Transverse colon (tissue), 4 donors: ENCODE measurements at regions not wholly inside any gene's neighbourhood (a gene's known extent, or its start where the extent isn't known, plus 50 kb on each side); places are given as distances from the start of the nearest gene placed in this dataset.

Experiments used
- EP300 ChIP-seq: sonication (generic); formaldehyde crosslinking; IDR thresholded peaks from one replicate; pipeline ENCODE4 v1.6.1; 2017; ENCODE audit warnings: antibody characterized with exemption, low read depth
- POLR2A ChIP-seq: fragments of 450-650 bp; IDR thresholded peaks from one replicate; pipeline ENCODE4 v1.6.1; 2016; ENCODE audit warnings: antibody characterized with exemption, mild to moderate bottlenecking, moderate library complexity
- POLR2AphosphoS5 ChIP-seq, 3 donors: sonication (generic); formaldehyde crosslinking; IDR thresholded peaks; one replicate each; pipeline ENCODE4 v1.6.1; 2016; ENCODE audit warnings: antibody characterized with exemption in 3 of 3
- TF ChIP-seq, protein P1 (sequence below), 5 experiments: fragments of 200-600 bp in 3 of 5; fragments of 450-650 bp in 2 of 5; sonication (generic) in 3 of 5; IDR thresholded peaks; 1 replicate in 2 of 5; 2 replicates in 3 of 5; pipeline ENCODE4 v1.5.1; 2016 to 2017; ENCODE audit warnings: antibody characterized with exemption in 5 of 5, inconsistent platforms in 3 of 5, mild to moderate bottlenecking in 2 of 5, moderate library complexity in 1 of 5

DNA sequence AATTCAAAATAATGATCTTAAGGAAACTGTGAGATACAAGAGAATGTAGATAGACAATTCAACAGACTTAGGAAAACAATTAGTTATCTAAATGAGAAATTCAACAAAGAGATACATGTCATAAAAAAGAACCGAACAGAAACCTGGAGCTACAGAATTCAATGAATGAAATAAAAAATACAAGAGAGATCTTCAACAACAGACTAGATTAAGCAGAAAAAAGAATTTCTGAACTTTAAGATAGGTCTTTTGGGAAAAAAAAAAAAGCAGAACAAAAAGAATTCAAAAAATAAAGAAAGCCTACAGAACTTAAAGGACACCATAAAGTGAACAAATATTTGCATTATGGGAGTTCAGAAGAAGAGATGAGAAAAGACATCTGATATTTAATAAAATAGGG is 129.1 kb upstream of the FOXK1 start:
- TF ChIP-seq POLR2A (no peak), POLR2AphosphoS5 (IDR thresholded peaks at IDR 0.05) (no peak), EP300 (no peak)
- TF ChIP-seq, protein P1, sequence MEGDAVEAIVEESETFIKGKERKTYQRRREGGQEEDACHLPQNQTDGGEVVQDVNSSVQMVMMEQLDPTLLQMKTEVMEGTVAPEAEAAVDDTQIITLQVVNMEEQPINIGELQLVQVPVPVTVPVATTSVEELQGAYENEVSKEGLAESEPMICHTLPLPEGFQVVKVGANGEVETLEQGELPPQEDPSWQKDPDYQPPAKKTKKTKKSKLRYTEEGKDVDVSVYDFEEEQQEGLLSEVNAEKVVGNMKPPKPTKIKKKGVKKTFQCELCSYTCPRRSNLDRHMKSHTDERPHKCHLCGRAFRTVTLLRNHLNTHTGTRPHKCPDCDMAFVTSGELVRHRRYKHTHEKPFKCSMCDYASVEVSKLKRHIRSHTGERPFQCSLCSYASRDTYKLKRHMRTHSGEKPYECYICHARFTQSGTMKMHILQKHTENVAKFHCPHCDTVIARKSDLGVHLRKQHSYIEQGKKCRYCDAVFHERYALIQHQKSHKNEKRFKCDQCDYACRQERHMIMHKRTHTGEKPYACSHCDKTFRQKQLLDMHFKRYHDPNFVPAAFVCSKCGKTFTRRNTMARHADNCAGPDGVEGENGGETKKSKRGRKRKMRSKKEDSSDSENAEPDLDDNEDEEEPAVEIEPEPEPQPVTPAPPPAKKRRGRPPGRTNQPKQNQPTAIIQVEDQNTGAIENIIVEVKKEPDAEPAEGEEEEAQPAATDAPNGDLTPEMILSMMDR (IDR thresholded peaks at IDR 0.05) = no peak
